Hepatocyte (in vitro differentiated cells): ENCODE measurements at regions not wholly inside any gene's neighbourhood (a gene's known extent, or its start where the extent isn't known, plus 50 kb on each side); places are given as distances from the start of the nearest gene placed in this dataset.

ENCODE experiments used
- EZH2 ChIP-seq: fragments of 200-600 bp; sonication (generic); IDR thresholded peaks from 2 replicates; pipeline ENCODE4 v1.6.1; 2016; ENCODE audit warnings: antibody characterized with exemption, mild to moderate bottlenecking, borderline replicate concordance
- EZH2phosphoT487 ChIP-seq: fragments of 200-600 bp; sonication (generic); IDR thresholded peaks from one replicate; pipeline ENCODE4 v1.6.1; 2018; ENCODE audit warnings: antibody characterized with exemption, mild to moderate bottlenecking, low read depth, moderate library complexity; ENCODE audit not compliant: unreplicated experiment, severe bottlenecking

DNA sequence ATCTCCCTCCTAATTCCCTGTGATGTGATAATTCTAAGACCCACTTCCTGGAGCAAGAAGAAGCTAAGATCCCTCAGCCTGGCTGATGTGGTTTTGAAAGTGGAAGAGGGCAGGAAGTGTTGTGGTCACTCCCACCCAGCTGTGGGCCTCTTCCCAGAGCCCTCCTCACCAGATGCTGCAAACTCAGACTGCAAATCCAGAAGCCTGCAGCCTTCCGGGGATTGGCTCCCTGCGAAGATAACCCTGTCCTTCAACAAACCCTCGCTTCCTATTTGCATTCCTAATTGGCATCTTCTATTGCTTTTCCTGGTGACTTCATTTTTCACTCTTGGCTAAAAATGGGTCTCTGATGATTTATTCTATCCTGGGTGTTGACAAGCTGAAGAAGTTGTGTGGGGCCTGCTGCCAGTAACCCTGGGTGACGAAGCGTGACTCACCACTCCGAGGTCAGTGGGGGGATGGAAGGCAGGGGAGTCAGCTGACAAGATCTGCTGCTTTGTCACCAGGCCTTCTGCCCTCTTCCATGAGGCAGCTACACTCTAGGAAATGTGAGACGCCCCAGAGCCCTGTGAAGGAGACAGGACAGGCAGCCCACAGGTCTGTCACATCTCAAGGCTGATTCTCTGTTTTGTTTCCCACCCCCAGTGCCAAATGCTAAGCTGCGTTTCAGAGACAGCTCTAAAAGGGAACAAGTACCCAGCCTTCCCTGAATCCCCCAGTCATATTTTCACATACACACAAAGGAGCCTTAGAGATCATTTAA lies 99.7 kb upstream of the LIPC start:
- TF ChIP-seq EZH2, result no peak
- no peak for TF ChIP-seq EZH2phosphoT487
